HepG2 (cell line): ENCODE measurements at regions not wholly inside any gene's neighbourhood (a gene's known extent, or its start where the extent isn't known, plus 50 kb on each side); places are given as distances from the start of the nearest gene placed in this dataset.

ENCODE experiments used
- ATF5 ChIP-seq: sonication (generic); formaldehyde crosslinking; IDR thresholded peaks from 2 replicates; pipeline ENCODE4 v1.4.0; 2020; ENCODE audit warnings: mild to moderate bottlenecking, low read depth, missing genetic modification reagents
- DMTF1 ChIP-seq: sonication (generic); formaldehyde crosslinking; IDR thresholded peaks from 2 replicates; pipeline ENCODE4 v1.4.0; 2020; ENCODE audit warnings: mild to moderate bottlenecking, missing genetic modification reagents
- ETV5 ChIP-seq: IDR thresholded peaks from 2 replicates; pipeline ENCODE4 v1.6.1; 2018; ENCODE audit warnings: missing biosample characterization, missing genetic modification reagents, inconsistent platforms, borderline replicate concordance
- ETV6 ChIP-seq: sonication (generic); formaldehyde crosslinking; conservative IDR thresholded peaks from 2 replicates; pipeline ENCODE4 v1.4.0; 2020; ENCODE audit warnings: missing genetic modification reagents
- FOXJ3 ChIP-seq: sonication (generic); formaldehyde crosslinking; IDR thresholded peaks from 2 replicates; pipeline ENCODE4 v1.4.0; 2020; ENCODE audit warnings: missing genetic modification reagents, mild to moderate bottlenecking, borderline replicate concordance
- FOXP1 ChIP-seq, 2 experiments: fragments of 450-650 bp in 1 of 2; IDR thresholded peaks; 2 replicates each; pipeline ENCODE4 v1.6.1; 2017 to 2018; ENCODE audit warnings: antibody characterized with exemption in 1 of 2
- GLI4 ChIP-seq: sonication (generic); formaldehyde crosslinking; IDR thresholded peaks from 2 replicates; pipeline ENCODE4 v1.5.1; 2020; ENCODE audit warnings: missing genetic modification reagents, mild to moderate bottlenecking, moderate library complexity, borderline replicate concordance
- GZF1 ChIP-seq: sonication (generic); formaldehyde crosslinking; IDR thresholded peaks from 2 replicates; pipeline ENCODE4 v1.5.1; 2020; ENCODE audit warnings: mild to moderate bottlenecking, missing genetic modification reagents
- HNRNPH1 ChIP-seq: fragments of 200-400 bp; formaldehyde crosslinking; optimal IDR thresholded peaks from 2 replicates; pipeline ENCODE3; 2017; ENCODE audit warnings: mild to moderate bottlenecking, low read depth, low read length
- KLF11 ChIP-seq: IDR thresholded peaks from 2 replicates; pipeline ENCODE4 v1.6.1; 2016; ENCODE audit warnings: missing compliant biosample characterization
- NR2C2 ChIP-seq: sonication (generic); formaldehyde crosslinking; IDR thresholded peaks from 2 replicates; pipeline ENCODE4 v1.4.0; 2020; ENCODE audit warnings: missing genetic modification reagents, mild to moderate bottlenecking, moderate library complexity, borderline replicate concordance
- RBFOX2 ChIP-seq: fragments of 200-400 bp; formaldehyde crosslinking; IDR thresholded peaks from 2 replicates; pipeline ENCODE4 v1.6.1; 2017; ENCODE audit warnings: low read depth, mild to moderate bottlenecking, low read length
- SMAD3 ChIP-seq: sonication (generic); formaldehyde crosslinking; IDR thresholded peaks from 2 replicates; pipeline ENCODE4 v1.4.0; 2020; ENCODE audit warnings: missing genetic modification reagents
- TP53 ChIP-seq: sonication (generic); formaldehyde crosslinking; conservative IDR thresholded peaks from 2 replicates; pipeline ENCODE4 v1.4.0; 2020; ENCODE audit warnings: missing genetic modification reagents
- U2AF1 ChIP-seq: fragments of 200-400 bp; formaldehyde crosslinking; optimal IDR thresholded peaks from 2 replicates; pipeline ENCODE3; 2017; ENCODE audit warnings: mild to moderate bottlenecking, low read depth, low read length
- ZBTB3 ChIP-seq: sonication (generic); formaldehyde crosslinking; IDR thresholded peaks from 2 replicates; pipeline ENCODE4 v1.4.0; 2020; ENCODE audit warnings: low read depth, mild to moderate bottlenecking, moderate library complexity, missing genetic modification reagents, borderline replicate concordance
- ZFP82 ChIP-seq: sonication (generic); formaldehyde crosslinking; IDR thresholded peaks from 2 replicates; pipeline ENCODE4 v1.5.1; 2020; ENCODE audit warnings: mild to moderate bottlenecking, missing genetic modification reagents, borderline replicate concordance
- ZFX ChIP-seq: sonication (generic); formaldehyde crosslinking; IDR thresholded peaks from 2 replicates; pipeline ENCODE4 v1.4.0; 2020; ENCODE audit warnings: mild to moderate bottlenecking, low read depth, missing genetic modification reagents, moderate library complexity
- ZIK1 ChIP-seq: sonication (generic); formaldehyde crosslinking; IDR thresholded peaks from 2 replicates; pipeline ENCODE4 v1.5.0; 2020; ENCODE audit warnings: mild to moderate bottlenecking, low read depth, missing genetic modification reagents, borderline replicate concordance
- ZKSCAN5 ChIP-seq: sonication (generic); formaldehyde crosslinking; IDR thresholded peaks from 2 replicates; pipeline ENCODE4 v1.5.1; 2020; ENCODE audit warnings: mild to moderate bottlenecking, missing genetic modification reagents
- ZNF101 ChIP-seq: sonication (generic); formaldehyde crosslinking; IDR thresholded peaks from 2 replicates; pipeline ENCODE4 v1.4.0; 2020; ENCODE audit warnings: mild to moderate bottlenecking, low read depth, missing genetic modification reagents, borderline replicate concordance
- ZNF34 ChIP-seq: sonication (generic); formaldehyde crosslinking; IDR thresholded peaks from 2 replicates; pipeline ENCODE4 v1.4.0; 2020; ENCODE audit warnings: mild to moderate bottlenecking, missing genetic modification reagents, borderline replicate concordance
- ZNF629 ChIP-seq: sonication (generic); formaldehyde crosslinking; conservative IDR thresholded peaks from 2 replicates; pipeline ENCODE4 v1.5.0; 2020; ENCODE audit warnings: missing genetic modification reagents
- ZNF788 ChIP-seq: sonication (generic); formaldehyde crosslinking; IDR thresholded peaks from 2 replicates; pipeline ENCODE4 v1.5.0; 2020; ENCODE audit warnings: mild to moderate bottlenecking, missing genetic modification reagents, borderline replicate concordance
- ZNF850 ChIP-seq: sonication (generic); formaldehyde crosslinking; conservative IDR thresholded peaks from 2 replicates; pipeline ENCODE4 v1.9.0; 2021; ENCODE audit warnings: mild to moderate bottlenecking, missing genetic modification reagents
- TF ChIP-seq, protein P1 (sequence below): IDR thresholded peaks from 2 replicates; pipeline ENCODE4 v1.6.1; 2016; ENCODE audit warnings: low read depth
- TF ChIP-seq, protein P2 (sequence below): IDR thresholded peaks from 2 replicates; pipeline ENCODE4 v1.6.1; 2016

- TF ChIP-seq U2AF1 = no peak
- no peak for TF ChIP-seq GZF1 (CRISPR knock-in tag)
- no peak for TF ChIP-seq FOXP1 (IDR thresholded peaks at IDR 0.05)
- peak; percentile 60 for TF ChIP-seq FOXP1 (CRISPR knock-in tag; IDR thresholded peaks at IDR 0.05)
- TF ChIP-seq KLF11 (CRISPR knock-in tag) = no peak
- no peak for TF ChIP-seq ZNF850
- TF ChIP-seq ZFX = peak; percentile 5; the same call in 1 of the 2 replicates
- no peak for TF ChIP-seq ZNF34 (CRISPR knock-in tag)
- TF ChIP-seq, protein P1, sequence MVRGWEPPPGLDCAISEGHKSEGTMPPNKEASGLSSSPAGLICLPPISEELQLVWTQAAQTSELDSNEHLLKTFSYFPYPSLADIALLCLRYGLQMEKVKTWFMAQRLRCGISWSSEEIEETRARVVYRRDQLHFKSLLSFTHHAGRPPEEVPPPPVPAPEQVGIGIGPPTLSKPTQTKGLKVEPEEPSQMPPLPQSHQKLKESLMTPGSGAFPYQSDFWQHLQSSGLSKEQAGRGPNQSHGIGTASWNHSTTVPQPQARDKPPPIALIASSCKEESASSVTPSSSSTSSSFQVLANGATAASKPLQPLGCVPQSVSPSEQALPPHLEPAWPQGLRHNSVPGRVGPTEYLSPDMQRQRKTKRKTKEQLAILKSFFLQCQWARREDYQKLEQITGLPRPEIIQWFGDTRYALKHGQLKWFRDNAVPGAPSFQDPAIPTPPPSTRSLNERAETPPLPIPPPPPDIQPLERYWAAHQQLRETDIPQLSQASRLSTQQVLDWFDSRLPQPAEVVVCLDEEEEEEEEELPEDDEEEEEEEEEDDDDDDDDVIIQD (CRISPR knock-in tag) = 0 out of 2 replicates have a peak, but pooled peaks have one; percentile 20
- 0 out of 2 replicates have a peak, but pooled peaks have one; percentile 56 for TF ChIP-seq NR2C2 (CRISPR knock-in tag)
- TF ChIP-seq ETV6 (CRISPR knock-in tag) = no peak
- no peak for TF ChIP-seq HNRNPH1
- TF ChIP-seq ZNF788 = no peak
- TF ChIP-seq FOXJ3 (CRISPR knock-in tag) = 0 out of 2 replicates have a peak, but pooled peaks have one; percentile 24
- TF ChIP-seq TP53 (CRISPR knock-in tag) = no peak
- no peak for TF ChIP-seq DMTF1 (CRISPR knock-in tag)
- TF ChIP-seq GLI4 (CRISPR knock-in tag) = no peak
- TF ChIP-seq ZFP82 = no peak
- TF ChIP-seq ZNF629 (CRISPR knock-in tag) = no peak
- TF ChIP-seq ZIK1 (CRISPR knock-in tag) = no peak
- no peak for TF ChIP-seq ZBTB3 (CRISPR knock-in tag)
- TF ChIP-seq ZKSCAN5 (CRISPR knock-in tag) = no peak
- no peak for TF ChIP-seq ETV5 (CRISPR knock-in tag)
- TF ChIP-seq ZNF101 = no peak
- TF ChIP-seq, protein P2, sequence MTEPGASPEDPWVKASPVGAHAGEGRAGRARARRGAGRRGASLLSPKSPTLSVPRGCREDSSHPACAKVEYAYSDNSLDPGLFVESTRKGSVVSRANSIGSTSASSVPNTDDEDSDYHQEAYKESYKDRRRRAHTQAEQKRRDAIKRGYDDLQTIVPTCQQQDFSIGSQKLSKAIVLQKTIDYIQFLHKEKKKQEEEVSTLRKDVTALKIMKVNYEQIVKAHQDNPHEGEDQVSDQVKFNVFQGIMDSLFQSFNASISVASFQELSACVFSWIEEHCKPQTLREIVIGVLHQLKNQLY (CRISPR knock-in tag) = no peak
- TF ChIP-seq ATF5 (CRISPR knock-in tag) = no peak
- no peak for TF ChIP-seq RBFOX2
- no peak for TF ChIP-seq SMAD3 (CRISPR knock-in tag)
These were observed 208.4 kb upstream of the IRX5 start (continued) for GRCh38 chr16:54722210-54722676.
